GM23338 (cell line): ENCODE measurements at regions not wholly inside any gene's neighbourhood (a gene's known extent, or its start where the extent isn't known, plus 50 kb on each side); places are given as distances from the start of the nearest gene placed in this dataset.

Experiments used
- ATAC-seq: fragments of 200-7000 bp; cut with Tn5 transposase; 3 replicates; pipeline ENCODE4 v1.9.1; 2020
- DNase-seq: peaks from one replicate; pipeline ENCODE4 v3.0.0-alpha.2; 2015; ENCODE audit warnings: low spot score
- H2AFZ ChIP-seq: fragments of 200-600 bp; sonication (generic); 2 replicates; pipeline ENCODE4 v1.8.0; 2016; ENCODE audit warnings: antibody characterized with exemption, mild to moderate bottlenecking, moderate library complexity
- H3F3A ChIP-seq: fragments of 200-600 bp; sonication (generic); replicated peaks from 2 replicates; pipeline ENCODE4 v1.8.0; 2017; ENCODE audit warnings: antibody characterized with exemption, mixed run types, low read depth
- H3K27ac ChIP-seq: fragments of 200-600 bp; sonication (generic); 2 replicates; pipeline ENCODE4 v1.6.1; 2016; ENCODE audit warnings: low read depth
- H3K27me3 ChIP-seq: fragments of 200-600 bp; sonication (generic); 2 replicates; pipeline ENCODE4 v1.8.0; 2016; ENCODE audit warnings: mild to moderate bottlenecking, mixed run types, moderate library complexity; ENCODE audit not compliant: insufficient read depth
- H3K36me3 ChIP-seq: fragments of 200-600 bp; sonication (generic); 2 replicates; pipeline ENCODE4 v1.8.0; 2016; ENCODE audit warnings: mild to moderate bottlenecking; ENCODE audit not compliant: insufficient read depth
- H3K4me1 ChIP-seq: fragments of 200-600 bp; sonication (generic); 2 replicates; pipeline ENCODE4 v1.8.0; 2016; ENCODE audit warnings: mild to moderate bottlenecking, moderate library complexity; ENCODE audit not compliant: insufficient read depth
- H3K4me2 ChIP-seq: fragments of 200-600 bp; sonication (generic); 2 replicates; pipeline ENCODE4 v1.7.1; 2017; ENCODE audit warnings: mixed run types
- H3K4me3 ChIP-seq: fragments of 200-600 bp; sonication (generic); 2 replicates; pipeline ENCODE4 v1.6.1; 2016; ENCODE audit warnings: mixed run types
- H3K79me2 ChIP-seq: fragments of 200-600 bp; sonication (generic); replicated peaks from 2 replicates; pipeline ENCODE4 v1.8.0; 2017; ENCODE audit warnings: mild to moderate bottlenecking; ENCODE audit not compliant: insufficient read depth
- H3K9me2 ChIP-seq: fragments of 200-600 bp; sonication (generic); 2 replicates; pipeline ENCODE4 v1.8.0; 2017; ENCODE audit not compliant: insufficient read depth
- H4K20me1 ChIP-seq: fragments of 200-600 bp; sonication (generic); replicated peaks from 2 replicates; pipeline ENCODE4 v1.8.0; 2017; ENCODE audit warnings: mild to moderate bottlenecking; ENCODE audit not compliant: insufficient read depth
- H3K27ac Mint-ChIP-seq: 2 replicates; pipeline ENCODE4 v1.8.0; 2020; ENCODE audit warnings: inconsistent platforms, mild to moderate bottlenecking, moderate library complexity, mixed read lengths
- H3K27me3 Mint-ChIP-seq: 3 replicates; pipeline ENCODE4 v1.8.0; 2022; ENCODE audit warnings: low read depth, mild to moderate bottlenecking, moderate library complexity, mixed read lengths, inconsistent platforms; ENCODE audit not compliant: insufficient read depth, poor library complexity
- H3K36me3 Mint-ChIP-seq: 3 replicates; pipeline ENCODE4 v1.8.0; 2021; ENCODE audit warnings: low read depth, mild to moderate bottlenecking, inconsistent platforms, moderate library complexity, mixed read lengths
- H3K4me1 Mint-ChIP-seq: 3 replicates; pipeline ENCODE4 v1.8.0; 2020; ENCODE audit warnings: mild to moderate bottlenecking, inconsistent platforms, mixed read lengths
- H3K4me3 Mint-ChIP-seq: 3 replicates; pipeline ENCODE4 v1.8.0; 2021; ENCODE audit warnings: moderate library complexity, mild to moderate bottlenecking, inconsistent platforms, mixed read lengths
- H3K9me3 Mint-ChIP-seq: 3 replicates; pipeline ENCODE4 v1.8.0; 2020; ENCODE audit warnings: moderate library complexity, mild to moderate bottlenecking, inconsistent platforms, mixed read lengths
- CREB1 ChIP-seq: fragments of 250-450 bp; sonication (Bioruptor Pico); IDR thresholded peaks from 2 replicates; pipeline ENCODE4 v1.5.0; 2020; ENCODE audit warnings: low read depth, mild to moderate bottlenecking, moderate library complexity
- CTCF ChIP-seq, 2 experiments: fragments of 200-600 bp in 1 of 2; sonication (generic) in 1 of 2; conservative IDR thresholded peaks; 2 replicates each; pipeline versions ENCODE4 v1.5.1 to v1.6.1; 2016 to 2017; ENCODE audit warnings: antibody characterized with exemption in 2 of 2, low read depth in 2 of 2, mild to moderate bottlenecking in 2 of 2, moderate library complexity in 1 of 2
- ETS1 ChIP-seq: IDR thresholded peaks from 2 replicates; pipeline ENCODE4 v1.6.1; 2016; ENCODE audit warnings: antibody characterized with exemption
- EZH2 ChIP-seq: fragments of 200-600 bp; sonication (generic); IDR thresholded peaks from one replicate; pipeline ENCODE4 v1.8.0; 2017; ENCODE audit warnings: antibody characterized with exemption, mild to moderate bottlenecking, low read depth; ENCODE audit not compliant: unreplicated experiment
- EZH2phosphoT487 ChIP-seq: fragments of 200-600 bp; sonication (generic); IDR thresholded peaks from one replicate; pipeline ENCODE4 v1.8.1; 2018; ENCODE audit warnings: antibody characterized with exemption; ENCODE audit not compliant: unreplicated experiment
- JUNB ChIP-seq: IDR thresholded peaks from one replicate; pipeline ENCODE4 v1.6.1; 2016; ENCODE audit warnings: antibody characterized with exemption; ENCODE audit not compliant: unreplicated experiment
- NANOG ChIP-seq: IDR thresholded peaks from 2 replicates; pipeline ENCODE4 v1.6.1; 2016; ENCODE audit warnings: antibody characterized with exemption, borderline replicate concordance
- POLR2AphosphoS5 ChIP-seq: IDR thresholded peaks from 2 replicates; pipeline ENCODE4 v1.6.1; 2016; ENCODE audit warnings: antibody characterized with exemption, low read depth
- REST ChIP-seq: IDR thresholded peaks from one replicate; pipeline ENCODE4 v1.6.1; 2018; ENCODE audit warnings: antibody characterized with exemption; ENCODE audit not compliant: unreplicated experiment
- STAT1 ChIP-seq: IDR thresholded peaks from one replicate; pipeline ENCODE4 v1.6.1; 2016; ENCODE audit warnings: antibody characterized with exemption; ENCODE audit not compliant: unreplicated experiment
- ZNF114 ChIP-seq: fragments of 250-450 bp; sonication (Bioruptor Pico); IDR thresholded peaks from 2 replicates; pipeline ENCODE4 v1.5.0; 2020; ENCODE audit warnings: mild to moderate bottlenecking, moderate library complexity
- ZNF331 ChIP-seq: fragments of 250-450 bp; sonication (Bioruptor Pico); IDR thresholded peaks from 2 replicates; pipeline ENCODE4 v1.5.0; 2020; ENCODE audit warnings: low read depth, mild to moderate bottlenecking, moderate library complexity
- ZNF462 ChIP-seq: fragments of 250-450 bp; sonication (Bioruptor Pico); IDR thresholded peaks from 2 replicates; pipeline ENCODE4 v1.5.0; 2020; ENCODE audit warnings: mild to moderate bottlenecking, moderate library complexity

GRCh38 chr4:19987746-19988145 is 264.0 kb upstream of the SLIT2 start:
- no peaks in the 10 kb centered on the region for H3K4me1 ChIP-seq
- no peaks in the 10 kb centered on the region for H3K36me3 ChIP-seq
- H3K27me3 Mint-ChIP-seq = no peaks in the 10 kb centered on the region
- H3K27ac Mint-ChIP-seq = no peak overlapping the region
- ATAC-seq (no peak), DNase-seq (no peak)
- H3K27ac ChIP-seq = no peak overlapping the region
- no peaks in the 10 kb centered on the region for H3K36me3 Mint-ChIP-seq
- H3K4me3 ChIP-seq = no peak overlapping the region
- H3K9me2 ChIP-seq = no peaks in the 10 kb centered on the region
- no peaks in the 10 kb centered on the region for H3F3A ChIP-seq
- H3K79me2 ChIP-seq = no peaks in the 10 kb centered on the region
- no peaks in the 10 kb centered on the region for H3K9me3 Mint-ChIP-seq
- H4K20me1 ChIP-seq = no peaks in the 10 kb centered on the region
- no peaks in the 10 kb centered on the region for H3K27me3 ChIP-seq
- H3K4me2 ChIP-seq = no peak overlapping the region
- no peak overlapping the region for H2AFZ ChIP-seq
- TF ChIP-seq ETS1 = no peak
- no peak for TF ChIP-seq EZH2phosphoT487
- TF ChIP-seq EZH2 = no peak
- no peak for TF ChIP-seq JUNB
- no peak for TF ChIP-seq ZNF114 (CRISPR knock-in tag)
- TF ChIP-seq ZNF331 (CRISPR knock-in tag) = no peak
- no peak for TF ChIP-seq NANOG
- no peak for TF ChIP-seq ZNF462
- no peak for TF ChIP-seq STAT1
- no peak for TF ChIP-seq CREB1 (CRISPR knock-in tag)
- no peak for TF ChIP-seq REST
- no peak for TF ChIP-seq POLR2AphosphoS5
- no peak for TF ChIP-seq CTCF (conservative IDR thresholded peaks at IDR 0.05; ENCODE audit: low read depth in 2 of 2)
- no peaks in the 10 kb centered on the region for H3K4me1 Mint-ChIP-seq
- H3K4me3 Mint-ChIP-seq = no peak overlapping the region
